NCI-H2029 (cell line): ENCODE measurements at regions not wholly inside any gene's neighbourhood (a gene's known extent, or its start where the extent isn't known, plus 50 kb on each side); places are given as distances from the start of the nearest gene placed in this dataset.

ENCODE experiments used
- DNase-seq: peaks from one replicate; lab custom pipeline; 2025; lab: John Stamatoyannopoulos, UW

DNA sequence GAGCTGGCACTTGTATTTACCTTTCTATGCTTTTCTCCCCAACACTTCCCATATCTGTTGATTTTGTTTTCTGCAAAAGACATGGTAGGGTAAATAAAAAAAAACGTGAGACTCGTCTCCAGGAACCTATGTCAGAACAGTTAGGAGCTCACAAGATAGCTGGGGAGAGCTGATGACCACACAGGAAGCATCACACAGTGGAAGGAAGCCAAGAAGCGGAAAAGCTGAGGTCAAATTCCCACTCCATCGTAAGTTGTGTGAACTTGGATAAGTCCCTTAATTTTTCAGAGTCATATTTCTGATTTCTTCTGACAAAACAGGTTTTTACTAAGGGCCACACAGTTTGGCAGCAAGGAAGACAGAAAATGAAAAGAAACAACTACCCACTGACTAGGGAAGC, 199.6 kb downstream of the KLF5 start:
- DNase-seq, result no peak

DNA sequence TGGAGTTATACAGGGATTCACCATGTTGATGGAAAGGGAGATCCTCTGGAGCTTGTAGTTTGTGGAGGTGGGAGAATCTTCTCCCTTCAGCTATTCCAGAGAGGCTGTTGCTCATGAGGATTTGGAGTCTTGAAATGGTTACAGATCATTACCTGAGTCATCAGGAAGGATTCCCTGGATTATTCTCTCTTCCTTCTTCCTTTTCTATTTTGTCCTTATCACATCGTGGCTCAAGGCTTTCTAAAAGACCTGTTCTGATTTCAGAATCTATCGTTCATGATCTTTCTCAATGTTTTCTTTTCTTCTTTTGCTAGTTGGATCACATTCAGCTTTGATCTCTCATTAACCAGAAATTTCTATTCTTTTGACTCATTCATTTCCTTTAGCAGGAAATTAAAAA, 196.0 kb downstream of the KLF5 start:
- no peak for DNase-seq

DNA sequence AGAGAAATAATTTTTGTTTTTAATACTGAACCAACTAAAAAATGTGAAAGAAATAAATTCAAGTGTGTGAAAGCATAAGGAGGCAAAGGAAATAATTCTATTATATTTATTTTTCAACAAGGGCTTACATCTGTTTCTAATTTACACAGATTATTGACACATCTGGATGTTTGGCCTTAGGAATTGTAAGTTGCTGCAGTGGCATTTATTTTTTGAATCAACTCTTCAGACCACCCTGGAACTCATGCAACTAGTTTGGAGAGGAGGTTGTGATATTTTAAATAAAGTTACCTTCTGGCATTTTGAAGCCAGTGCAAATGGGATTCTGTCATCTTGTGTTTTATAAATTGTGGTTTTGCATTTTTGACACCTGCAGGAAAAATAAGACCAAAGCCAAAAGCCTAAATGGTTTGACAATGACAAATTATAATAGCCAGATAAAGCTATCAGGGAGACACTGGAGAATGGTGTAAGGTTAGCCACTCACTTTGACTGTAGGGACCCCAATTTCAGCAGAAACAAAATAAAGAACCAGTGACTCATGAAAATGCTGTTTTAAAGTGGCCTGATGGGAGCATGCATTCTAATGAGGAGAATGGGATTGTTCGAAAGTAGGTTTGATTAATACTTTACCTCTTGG, 192.9 kb downstream of the KLF5 start:
- no peak for DNase-seq

DNA sequence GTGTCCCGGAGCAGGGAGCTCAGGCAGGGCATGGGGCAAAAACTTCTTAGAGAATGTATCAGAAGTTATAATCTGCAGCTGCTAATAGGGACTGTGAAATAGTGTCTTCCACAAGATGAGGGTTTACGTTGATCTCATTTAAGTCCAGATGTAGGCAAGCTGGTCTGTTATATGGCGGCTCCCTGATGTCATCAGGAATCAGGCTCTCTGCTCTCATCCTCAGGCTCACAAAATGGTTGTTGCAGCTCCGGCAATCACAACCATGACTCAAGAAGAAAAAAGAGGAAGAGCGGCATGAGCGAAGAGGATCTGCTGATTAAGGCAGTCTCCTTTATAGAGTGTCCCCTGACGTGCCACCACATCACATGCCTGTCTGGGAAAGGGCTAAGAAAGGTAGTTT, 191.3 kb downstream of the KLF5 start:
- DNase-seq, result no peak

DNA sequence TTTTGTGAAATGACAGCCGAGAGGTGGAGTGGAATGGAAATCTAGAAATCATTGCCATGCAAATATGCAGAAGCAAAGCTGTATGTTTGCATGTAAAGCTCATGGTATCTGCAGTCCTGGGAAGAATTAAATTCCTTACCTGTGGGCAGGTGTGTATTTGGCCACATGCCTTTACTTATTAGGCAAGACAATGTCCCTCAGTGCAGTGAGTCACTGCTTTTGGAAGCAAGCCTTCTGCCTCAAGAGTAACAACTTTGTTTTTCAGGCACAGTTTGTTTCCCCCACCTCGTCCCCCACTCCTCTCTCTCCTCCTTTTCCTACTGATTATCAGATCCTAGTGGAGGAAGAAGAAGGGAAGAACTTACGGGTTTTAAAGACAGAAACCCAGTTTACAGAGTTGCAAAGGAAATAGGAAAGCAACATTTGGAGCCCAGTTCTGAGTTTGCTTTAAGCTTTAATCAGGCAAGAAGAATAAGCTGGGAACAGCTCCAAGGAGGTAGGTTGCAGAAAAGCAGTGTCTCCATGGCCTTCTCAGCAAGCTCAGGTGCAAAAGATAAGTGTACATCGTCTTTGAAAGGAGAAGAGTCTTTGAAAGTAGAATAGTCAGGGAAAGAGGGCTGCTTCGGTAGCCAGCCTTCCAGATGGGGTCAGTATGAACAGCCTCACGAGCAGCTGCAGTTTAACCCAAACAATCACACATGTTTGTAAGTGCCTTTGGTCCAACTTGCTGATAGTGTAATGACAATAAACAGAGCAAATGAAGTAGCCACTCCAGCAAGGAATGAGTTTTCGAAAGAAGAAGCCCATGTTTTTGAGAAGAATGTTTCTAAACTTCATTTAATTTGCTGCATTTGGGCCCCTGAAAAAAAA, 190.1 kb downstream of the KLF5 start:
- peak; percentile 1 for DNase-seq

DNA sequence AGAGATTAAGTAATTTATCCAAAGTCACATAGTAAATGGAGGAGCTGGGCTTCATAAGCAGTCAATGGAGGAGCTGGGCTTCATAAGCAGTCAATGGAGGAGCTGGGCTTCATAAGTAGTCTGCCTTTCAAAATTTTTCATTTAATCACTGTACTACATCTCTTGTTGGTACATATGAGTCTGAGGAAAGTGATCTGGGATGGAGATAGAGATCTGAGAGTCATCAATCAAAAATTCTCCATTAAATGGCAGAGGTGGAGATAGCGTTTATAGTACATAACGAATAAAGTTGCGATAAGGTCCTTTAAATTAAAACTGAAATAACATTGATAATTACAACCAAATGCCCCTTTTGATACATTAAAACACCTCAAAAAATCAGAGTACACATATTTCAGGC, 189.3 kb downstream of the KLF5 start:
- no peak for DNase-seq

DNA sequence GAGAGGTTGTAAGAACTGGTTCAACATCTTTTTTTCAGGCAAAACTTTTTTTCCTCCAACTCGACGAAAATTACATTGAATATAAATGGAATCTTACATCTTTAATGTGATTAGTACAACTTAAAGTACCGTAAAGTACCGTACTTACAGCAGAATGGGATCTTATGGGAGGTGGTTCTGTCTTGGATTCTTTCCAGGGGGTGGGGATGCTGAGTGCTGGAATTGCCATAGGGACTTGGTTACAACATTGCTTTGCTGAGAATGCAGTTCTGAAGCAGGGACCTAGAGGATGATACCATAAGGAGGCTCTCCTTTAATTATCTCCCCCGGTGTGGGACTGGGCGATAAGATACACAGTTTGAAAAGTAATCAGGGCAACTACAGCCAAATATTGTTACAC, 186.4 kb downstream of the KLF5 start:
- DNase-seq, result no peak

DNA sequence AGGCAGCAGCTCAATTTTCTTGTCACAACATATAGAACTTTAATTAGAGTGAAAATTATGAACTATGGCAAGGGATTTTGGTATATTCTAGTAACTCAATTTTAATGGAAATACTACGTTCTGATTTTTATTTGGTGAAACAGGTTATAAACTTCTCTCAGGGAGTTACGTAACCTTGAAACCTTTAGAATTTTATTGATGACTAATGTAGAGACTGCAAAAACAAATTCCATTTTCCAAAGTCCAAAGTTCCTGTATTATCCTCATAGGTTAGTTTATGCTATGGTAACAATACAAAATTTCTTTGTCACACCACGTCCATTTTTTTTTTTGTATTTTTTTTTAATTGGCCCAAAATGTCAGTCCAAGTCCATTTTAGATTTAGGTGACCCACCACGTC, 185.7 kb downstream of the KLF5 start:
- no peak for DNase-seq

DNA sequence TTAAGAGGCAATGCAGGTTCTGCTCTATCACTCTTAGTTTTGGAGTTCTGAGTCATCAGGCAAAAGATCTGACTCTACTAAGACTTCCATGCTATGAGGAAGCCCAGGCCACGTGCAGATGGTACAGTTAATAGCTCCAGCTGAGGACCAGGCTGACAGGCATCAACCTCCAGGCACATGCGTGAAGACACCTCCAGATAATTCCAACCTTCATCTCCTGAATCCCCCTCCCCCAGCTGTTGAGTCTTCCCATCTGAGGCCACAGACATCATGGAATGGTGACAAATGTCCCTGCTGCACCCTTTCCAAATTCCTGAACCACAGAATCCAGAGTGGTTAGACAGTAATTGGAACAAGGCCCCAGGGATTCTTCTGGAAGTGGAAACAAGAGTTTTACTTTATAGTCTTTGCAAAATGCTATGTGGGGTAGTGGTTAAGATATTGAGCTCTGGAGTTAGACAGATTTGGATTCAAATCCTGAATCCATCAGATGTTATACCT, 183.8 kb downstream of the KLF5 start:
- no peak for DNase-seq

DNA sequence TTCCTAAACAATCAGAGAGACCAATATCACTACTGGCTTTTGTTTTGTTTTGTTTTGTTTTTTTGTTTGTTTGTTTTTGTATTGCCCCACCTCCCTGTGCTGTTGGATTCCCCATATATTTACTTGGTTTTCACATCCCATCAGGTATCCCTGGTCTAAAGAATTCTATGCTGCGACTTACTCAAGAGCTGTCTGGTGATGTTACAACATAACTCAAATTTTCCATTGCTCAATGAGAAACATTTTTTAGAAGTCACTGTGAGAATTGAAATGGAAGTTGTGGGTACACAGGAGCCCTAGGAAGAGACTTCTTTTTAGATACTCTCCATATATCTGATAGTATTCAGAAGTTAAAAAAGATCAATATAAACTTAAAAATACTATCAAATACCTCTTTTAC, 181.4 kb downstream of the KLF5 start:
- no peak for DNase-seq

DNA sequence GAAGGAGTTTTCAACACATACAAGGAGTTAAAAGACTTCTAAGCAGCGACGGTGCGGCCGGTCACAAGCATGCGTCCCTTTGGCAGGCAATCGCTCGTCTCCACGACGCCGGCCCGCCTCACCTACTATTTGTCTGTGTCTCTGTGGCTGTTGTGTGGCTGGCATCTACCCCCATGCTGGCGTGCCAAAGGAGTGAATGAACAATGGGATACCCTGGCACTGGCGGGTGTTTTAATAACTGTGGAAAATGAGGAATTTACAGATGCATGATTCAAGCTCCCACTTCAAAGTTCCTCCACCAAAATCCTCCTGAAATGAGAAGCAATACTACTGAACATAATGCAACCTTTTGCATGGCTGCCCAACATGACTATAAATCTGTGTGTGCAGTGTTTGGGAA, 176.6 kb downstream of the KLF5 start:
- no peak for DNase-seq

DNA sequence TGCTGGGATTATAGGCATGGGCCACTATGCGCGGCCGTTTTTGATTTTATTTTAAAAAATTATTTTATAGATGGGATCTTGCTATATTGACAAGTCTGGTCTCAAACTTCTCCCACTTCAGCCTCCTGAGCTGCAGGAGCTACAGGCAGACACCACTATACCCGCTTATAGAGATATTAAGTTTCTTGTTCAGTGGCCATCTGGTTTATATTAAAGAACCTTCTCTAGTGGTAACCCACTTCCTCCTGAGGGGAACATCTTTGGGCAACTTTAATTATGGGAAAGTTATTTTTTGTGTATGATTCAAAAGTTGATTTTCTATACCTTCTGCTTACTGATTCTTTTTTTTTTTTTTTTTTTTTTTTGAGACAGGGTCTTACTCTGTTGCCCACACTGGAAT, 172.7 kb downstream of the KLF5 start:
- DNase-seq, result no peak

DNA sequence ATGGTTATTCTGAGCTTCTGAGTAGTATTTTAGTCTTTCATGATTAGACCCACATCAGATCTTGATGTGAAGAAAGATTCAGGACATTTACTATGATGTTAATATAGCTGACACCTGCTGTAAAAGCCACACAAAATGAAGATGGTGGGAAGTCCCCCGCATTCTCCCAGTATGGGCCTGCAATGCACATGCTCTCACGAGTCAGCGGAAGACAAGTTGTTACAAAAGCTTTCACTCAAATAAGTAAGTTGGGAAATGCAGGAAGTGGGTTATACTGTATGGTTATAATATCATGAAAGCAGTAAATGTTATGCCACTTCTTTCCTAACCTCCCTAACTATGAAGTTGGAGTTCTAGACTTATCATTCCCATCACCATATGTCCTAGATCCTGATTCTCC, 171.9 kb downstream of the KLF5 start:
- no peak for DNase-seq

DNA sequence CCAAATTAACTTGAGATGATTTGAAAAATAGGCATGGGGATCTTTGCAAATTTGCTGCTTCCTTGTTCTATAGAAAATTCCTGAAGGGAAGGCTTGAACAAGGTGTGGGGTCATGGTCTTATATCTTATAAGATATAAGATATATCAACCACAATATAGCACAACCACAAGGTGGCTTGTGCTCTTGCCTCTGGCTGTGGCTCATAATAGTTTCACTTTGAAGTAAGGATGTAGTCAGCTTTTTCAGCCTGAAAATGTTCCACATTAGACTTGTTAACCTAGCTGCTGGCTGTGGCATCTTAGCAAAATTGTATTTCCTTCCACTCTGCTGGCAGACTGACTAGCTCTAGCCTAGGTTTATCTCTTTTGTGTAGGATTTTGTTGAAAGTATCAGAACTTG, 169.7 kb downstream of the KLF5 start:
- no peak for DNase-seq

DNA sequence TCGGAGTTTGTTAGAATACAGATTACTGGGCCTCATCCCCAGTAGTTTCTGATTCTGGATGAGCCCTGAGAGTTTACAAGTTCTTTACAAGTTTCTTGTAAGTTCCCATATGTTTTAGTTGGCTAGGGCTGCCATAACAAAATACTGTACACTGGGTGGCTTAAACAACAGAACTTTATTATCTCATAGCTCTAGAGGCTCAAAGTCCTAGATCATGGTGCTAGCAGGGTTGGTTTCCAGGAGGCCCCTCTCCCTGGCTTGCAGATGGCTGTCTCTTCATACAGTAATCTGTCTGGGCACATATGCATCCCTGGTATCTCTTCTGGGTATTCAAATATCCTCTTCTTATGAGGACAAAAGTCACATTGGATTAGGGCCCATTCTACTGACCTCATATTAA, 167.2 kb downstream of the KLF5 start:
- DNase-seq, result no peak

DNA sequence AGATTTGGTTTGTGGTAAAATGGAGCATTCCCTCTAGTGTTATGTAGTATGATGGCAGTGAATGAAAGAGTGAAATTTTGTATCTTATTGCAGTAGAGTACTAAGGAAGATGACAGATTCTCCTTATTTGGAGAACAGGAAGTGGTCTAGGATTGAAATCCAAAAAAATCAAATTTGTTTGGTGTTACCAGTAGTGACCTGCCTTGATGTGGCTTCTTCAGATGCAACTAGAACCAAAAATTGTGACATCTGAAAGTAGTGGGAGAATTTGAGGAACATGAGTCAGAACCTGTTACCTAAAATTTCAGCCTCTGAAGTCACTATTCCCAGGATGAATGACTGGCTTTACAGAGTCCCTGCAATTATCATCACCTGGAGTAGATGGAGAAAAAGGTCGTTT, 165.9 kb downstream of the KLF5 start:
- DNase-seq, result no peak

DNA sequence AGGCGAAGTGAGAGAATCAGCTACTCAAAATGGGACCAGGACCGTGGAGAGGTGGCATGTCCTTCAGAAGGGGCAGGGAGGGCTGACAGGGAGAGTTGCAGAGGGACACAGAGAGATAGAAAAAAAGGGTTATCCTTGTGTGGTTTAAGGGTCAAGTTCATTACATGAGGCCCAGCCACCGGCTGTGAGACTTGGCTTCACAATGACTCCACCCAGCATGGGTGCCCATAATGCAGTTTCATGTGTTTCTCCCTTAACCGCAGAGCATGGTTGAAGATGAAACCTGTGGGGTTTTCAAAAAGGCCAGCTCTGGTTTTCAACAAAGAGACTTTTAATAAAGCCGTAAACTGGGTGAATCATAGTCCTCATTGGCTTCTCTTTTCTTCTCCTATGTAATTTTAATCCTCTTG, 164.6 kb downstream of the KLF5 start:
- no peak for DNase-seq

DNA sequence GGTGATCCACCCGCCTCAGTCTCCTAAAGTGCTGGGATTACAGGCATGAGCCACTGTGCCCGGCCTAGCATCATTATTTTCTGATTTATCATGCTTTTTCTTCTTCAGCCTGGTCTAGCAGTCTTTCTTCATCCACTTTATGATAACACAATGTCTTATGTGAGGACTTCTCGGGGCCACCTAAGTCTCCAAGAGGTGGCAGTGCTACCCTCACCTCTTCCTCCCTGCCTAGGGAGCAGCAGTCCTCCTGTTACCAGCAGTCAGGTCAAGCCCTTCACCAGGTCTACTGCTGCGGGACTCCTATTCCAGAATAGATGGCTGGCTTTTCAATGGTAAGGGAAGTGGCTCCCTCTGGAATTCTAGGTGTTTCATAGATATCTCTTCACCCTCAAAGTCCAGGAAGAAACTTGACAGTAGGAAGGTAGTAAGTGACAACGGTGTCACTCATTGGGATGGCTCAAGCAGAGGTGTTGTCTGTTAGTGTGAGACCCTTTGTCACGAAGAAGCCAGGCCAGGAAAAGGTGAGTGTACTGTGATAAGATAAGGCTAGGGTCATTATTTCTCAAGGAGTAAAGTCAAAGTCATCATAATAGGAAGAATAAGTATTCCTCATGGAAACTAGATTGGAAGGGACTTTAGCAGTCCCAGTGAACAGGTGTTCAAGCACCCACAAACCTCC, 164.0 kb downstream of the KLF5 start:
- DNase-seq, result no peak

DNA sequence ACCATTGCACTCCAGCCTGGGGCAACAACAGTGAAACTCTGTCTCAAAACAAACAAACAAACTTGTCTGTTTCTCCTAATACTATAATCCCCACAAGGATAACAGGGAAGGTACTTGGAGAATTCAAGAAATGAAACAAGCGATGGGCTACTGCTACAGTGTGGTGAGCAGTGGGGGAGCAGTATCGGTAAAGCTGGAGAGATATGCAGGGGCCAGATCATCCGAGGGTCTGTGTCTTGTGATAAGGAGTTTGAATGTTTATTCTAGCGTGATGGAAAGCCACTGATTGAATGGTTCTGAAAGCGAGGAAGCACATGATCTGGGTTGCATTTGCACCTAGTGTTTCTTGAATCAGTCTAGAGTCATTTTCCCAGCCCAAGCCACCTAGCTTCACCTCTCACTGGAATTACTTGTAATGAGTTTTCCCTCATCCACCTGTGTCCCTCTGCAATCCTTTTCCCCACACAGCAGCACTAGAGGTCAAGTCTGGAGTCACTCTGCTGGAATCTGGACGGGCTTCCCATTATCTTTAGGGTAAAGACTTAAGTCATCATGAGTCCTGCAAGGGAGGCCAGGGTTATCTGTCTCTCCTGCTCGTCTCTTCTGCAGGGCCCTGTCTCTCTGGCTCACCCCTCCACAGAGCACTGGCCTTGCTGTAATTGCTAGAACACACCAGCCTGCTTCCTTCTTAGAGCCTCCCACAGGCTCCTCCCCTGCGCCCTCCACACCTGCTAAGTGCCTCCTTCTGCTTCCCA, 162.3 kb downstream of the KLF5 start:
- DNase-seq, result no peak

DNA sequence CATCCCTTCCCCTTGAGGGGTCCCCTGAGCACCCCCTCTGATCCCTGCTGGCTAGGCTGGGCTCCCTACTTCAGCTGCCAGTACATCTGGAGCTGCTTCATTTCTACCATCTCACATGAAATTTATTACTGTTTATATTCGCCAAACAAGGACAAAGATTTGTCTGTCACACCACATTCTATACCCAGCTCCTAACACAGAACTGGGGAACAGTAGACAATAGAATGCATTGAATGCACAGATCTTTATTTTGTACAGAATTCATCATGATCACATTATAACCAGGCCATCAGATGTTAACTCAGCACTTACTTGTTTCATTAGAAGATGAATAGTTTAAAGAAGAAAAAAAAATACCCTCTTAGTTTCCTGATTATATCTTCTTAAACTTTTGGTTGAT, 159.4 kb downstream of the KLF5 start:
- DNase-seq, result no peak

DNA sequence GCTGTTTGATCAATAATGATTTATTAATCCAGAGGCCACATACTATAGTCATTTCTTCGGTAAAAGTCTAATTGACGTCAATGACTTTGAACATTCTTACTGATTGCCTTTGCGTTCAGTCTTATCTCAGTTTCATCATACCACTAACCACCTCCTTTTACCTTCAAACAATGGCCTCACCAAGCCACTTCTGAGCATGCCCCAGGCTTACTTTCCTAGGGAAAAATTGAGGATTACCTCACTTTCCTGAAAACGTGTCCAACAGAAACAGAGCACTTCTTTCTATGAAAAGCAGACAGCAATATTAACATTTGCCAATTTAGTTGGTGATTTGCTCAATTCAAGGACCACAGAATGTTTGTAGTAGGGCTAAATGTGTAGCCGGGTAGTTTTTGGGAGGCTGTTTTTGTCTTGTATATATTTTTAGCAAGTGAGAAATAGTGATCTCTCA, 157.6 kb downstream of the KLF5 start:
- no peak for DNase-seq

DNA sequence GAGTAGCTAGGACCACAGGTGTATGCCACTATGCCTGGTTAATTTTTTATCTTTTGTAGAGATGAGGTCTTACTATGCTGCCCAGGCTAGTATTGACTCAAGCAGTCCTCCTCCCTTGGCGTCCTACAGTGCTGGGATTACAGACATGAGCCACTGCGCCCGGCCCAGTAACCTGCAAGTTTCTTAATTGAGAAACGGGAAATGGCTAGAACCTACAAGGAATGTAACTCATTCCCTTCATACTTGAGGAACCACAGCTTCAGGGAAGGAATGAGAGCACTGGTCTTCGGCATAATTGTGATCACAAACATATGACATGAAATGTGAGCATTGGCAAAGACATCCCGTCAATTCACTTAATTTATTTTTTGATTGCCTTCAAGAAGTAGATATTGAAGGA, 157.0 kb downstream of the KLF5 start:
- no peak for DNase-seq
